ENCODE measurements at regions not wholly inside any gene's neighbourhood (a gene's known extent, or its start where the extent isn't known, plus 50 kb on each side); places are given as distances from the start of the nearest gene placed in this dataset.

- Mint-ChIP-seq H3K9me3 (no peaks in the 10 kb centered on the region), H3K4me1 (no peaks in the 10 kb centered on the region), H3K4me3 (no peak overlapping the region), H3K27ac (no peak overlapping the region), H3K36me3 (no peaks in the 10 kb centered on the region), H3K27me3 (peaks cover 4% of the 10 kb centered on the region)
- no peak for DNase-seq
These were observed 326.2 kb downstream of the NYAP2 start for GRCh38 chr2:225725726-225726125.

Measured in activated naive CD8-positive, alpha-beta T cell treated with anti-CD3 and anti-CD28 coated beads for 36 hours (primary cell).